Activated naive CD8-positive, alpha-beta T cell treated with anti-CD3 and anti-CD28 coated beads, Interleukin-2, amount 10 ng/mL, durations not matched to agents 7 days and 5 days (primary cell): ENCODE measurements at regions not wholly inside any gene's neighbourhood (a gene's known extent, or its start where the extent isn't known, plus 50 kb on each side); places are given as distances from the start of the nearest gene placed in this dataset.

Experiments used
- ATAC-seq: fragments of 150-1000 bp; cut with Tn5 transposase; one replicate; pipeline ENCODE4 v1.10.0; 2021; ENCODE audit warnings: low read depth, moderate library complexity
- POLR2A ChIA-PET: fragments of 350-600 bp; sonication (Branson Sonifier 250); formaldehyde crosslinking; loops from one replicate; lab custom pipeline; 2021; ENCODE audit warnings: antibody characterized with exemption; lab: Charles Lee
- DNase-seq: peaks from one replicate; pipeline ENCODE4 v3.0.0; 2021
- H3K27ac Mint-ChIP-seq: one replicate; pipeline ENCODE4 v1.8.0; 2022; ENCODE audit warnings: mild to moderate bottlenecking, mixed read lengths
- H3K27me3 Mint-ChIP-seq: one replicate; pipeline ENCODE4 v1.8.0; 2022; ENCODE audit warnings: mild to moderate bottlenecking, moderate library complexity, mixed read lengths
- H3K36me3 Mint-ChIP-seq: one replicate; pipeline ENCODE4 v1.8.0; 2021; ENCODE audit warnings: mild to moderate bottlenecking, mixed read lengths
- H3K4me1 Mint-ChIP-seq: one replicate; pipeline ENCODE4 v1.8.0; 2021; ENCODE audit warnings: mixed read lengths
- H3K4me3 Mint-ChIP-seq: one replicate; pipeline ENCODE4 v1.8.0; 2022; ENCODE audit warnings: mild to moderate bottlenecking, moderate library complexity, mixed read lengths
- H3K9me3 Mint-ChIP-seq: one replicate; pipeline ENCODE4 v1.8.0; 2021; ENCODE audit warnings: mixed read lengths

DNA sequence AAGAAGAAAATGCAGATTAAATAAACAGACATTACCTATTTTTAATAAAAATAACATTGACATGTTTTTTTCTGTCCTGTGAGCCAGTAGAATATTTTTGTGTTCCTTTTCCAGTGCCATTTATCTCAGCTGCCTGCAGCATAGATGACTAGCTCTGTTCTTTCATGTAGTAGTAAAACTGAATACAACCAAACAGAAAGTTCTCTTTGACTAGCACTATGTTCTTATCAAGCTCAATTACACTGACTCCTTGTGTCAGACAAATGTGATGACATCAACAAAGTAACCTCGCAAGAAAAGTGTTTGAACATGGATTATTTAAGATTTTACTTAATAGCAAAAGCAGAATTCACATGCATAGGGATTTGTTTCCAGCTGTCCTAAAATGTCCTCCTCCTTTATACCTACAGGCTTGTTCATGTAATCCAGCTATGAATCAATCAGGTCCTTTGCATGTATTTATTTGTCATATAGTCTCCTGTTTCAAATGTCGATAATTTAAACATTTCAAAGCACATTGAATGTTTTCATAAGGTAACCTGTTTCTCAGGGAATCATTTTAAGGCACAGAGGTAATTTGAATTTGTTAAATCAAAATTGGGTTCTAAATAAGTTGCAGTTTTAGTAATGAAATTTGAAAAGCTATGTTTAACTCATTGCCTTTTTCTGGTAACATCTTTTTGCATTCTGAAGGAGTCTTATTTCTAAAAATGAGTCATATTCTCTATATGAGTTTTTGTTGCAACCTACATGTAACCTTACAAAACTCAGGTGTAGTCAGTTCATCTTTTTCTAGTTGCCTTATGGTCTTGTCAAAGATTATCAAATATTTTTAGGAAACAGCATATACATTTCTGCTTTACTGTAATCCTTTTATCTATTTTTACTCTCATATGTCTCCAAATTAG lies 215.3 kb upstream of the GULP1 start:
- H3K4me3 Mint-ChIP-seq, result no peak overlapping the region
- no peaks in the 10 kb centered on the region for H3K4me1 Mint-ChIP-seq
- DNase-seq, result no peak
- POLR2A ChIA-PET, result no interaction called here
- H3K9me3 Mint-ChIP-seq, result peaks cover 17% of the 10 kb centered on the region
- no peaks in the 10 kb centered on the region for H3K36me3 Mint-ChIP-seq
- no peak overlapping the region for H3K27ac Mint-ChIP-seq
- H3K27me3 Mint-ChIP-seq, result no peaks in the 10 kb centered on the region
- no peak for ATAC-seq

DNA sequence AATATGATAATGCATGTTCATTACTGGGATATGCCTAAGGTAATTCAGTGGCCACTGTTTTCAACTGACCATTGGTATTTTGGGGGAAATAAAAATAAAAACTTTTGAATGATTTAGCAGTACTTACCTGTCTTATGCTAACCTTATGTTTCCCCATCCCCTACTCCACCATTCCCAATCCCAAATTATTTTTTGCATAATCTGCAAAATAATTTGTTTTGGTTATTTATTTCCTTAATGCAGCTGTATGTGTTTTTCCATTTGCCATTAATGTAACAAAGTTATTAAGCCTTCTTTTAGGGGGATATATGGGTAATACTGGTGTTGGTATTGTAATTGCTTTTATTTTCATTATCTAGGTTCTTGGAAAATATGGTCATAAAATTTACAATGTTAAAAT lies 213.9 kb upstream of the GULP1 start:
- Mint-ChIP-seq H3K27me3 (no peaks in the 10 kb centered on the region), H3K36me3 (no peaks in the 10 kb centered on the region), H3K4me3 (no peak overlapping the region), H3K27ac (no peak overlapping the region), H3K4me1 (no peaks in the 10 kb centered on the region), H3K9me3 (peaks cover 12% of the 10 kb centered on the region)
- POLR2A ChIA-PET, result no interaction called here
- ATAC-seq (no peak), DNase-seq (no peak)

DNA sequence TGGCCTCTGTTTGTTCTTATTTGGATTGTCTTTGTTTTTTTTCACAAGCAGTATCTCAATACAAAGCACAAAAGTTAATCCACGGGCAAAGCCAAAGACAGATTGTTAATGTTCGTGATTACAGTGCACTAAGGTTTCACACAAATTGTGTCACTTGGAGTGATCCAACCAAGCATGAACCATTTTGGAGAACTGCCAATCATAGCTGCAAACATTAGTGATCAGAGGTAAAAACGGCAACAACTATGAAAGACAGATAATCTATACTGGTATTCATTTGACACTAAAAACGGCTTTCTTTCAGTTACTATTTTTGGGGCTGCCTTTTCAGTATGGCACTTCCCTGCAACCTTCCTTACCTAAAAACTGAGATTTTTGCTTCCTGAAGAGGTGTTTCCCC lies 213.1 kb upstream of the GULP1 start:
- Mint-ChIP-seq H3K27me3 (no peaks in the 10 kb centered on the region), H3K27ac (no peak overlapping the region), H3K36me3 (no peaks in the 10 kb centered on the region), H3K4me1 (no peaks in the 10 kb centered on the region), H3K9me3 (peaks cover 7% of the 10 kb centered on the region), H3K4me3 (no peak overlapping the region)
- DNase-seq (no peak), ATAC-seq (no peak)
- POLR2A ChIA-PET, result no interaction called here

DNA sequence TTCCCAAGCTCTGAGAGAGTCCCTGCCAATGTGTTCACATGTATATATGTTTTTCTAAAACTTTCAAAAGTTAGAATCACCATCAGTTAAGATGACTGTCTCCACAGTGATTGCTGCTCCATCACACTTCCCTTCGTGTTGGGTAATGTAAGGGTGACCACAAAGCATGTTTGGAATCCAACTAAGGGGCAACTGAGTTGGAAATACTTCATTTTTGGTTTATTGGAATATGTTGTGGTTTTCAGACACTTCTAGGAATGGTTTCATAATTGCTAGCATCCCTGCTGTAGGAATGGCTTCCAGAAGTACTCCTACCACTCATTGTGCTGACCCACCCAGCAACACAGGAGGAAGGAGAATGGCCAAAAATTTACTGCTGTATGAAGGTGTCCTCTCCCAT lies 212.5 kb upstream of the GULP1 start:
- no peak for ATAC-seq
- H3K4me3 Mint-ChIP-seq, result no peak overlapping the region
- no peak overlapping the region for H3K27ac Mint-ChIP-seq
- POLR2A ChIA-PET, result no interaction called here
- no peaks in the 10 kb centered on the region for H3K27me3 Mint-ChIP-seq
- peaks cover 5% of the 10 kb centered on the region for H3K9me3 Mint-ChIP-seq
- no peaks in the 10 kb centered on the region for H3K4me1 Mint-ChIP-seq
- H3K36me3 Mint-ChIP-seq, result no peaks in the 10 kb centered on the region
- DNase-seq, result no peak

DNA sequence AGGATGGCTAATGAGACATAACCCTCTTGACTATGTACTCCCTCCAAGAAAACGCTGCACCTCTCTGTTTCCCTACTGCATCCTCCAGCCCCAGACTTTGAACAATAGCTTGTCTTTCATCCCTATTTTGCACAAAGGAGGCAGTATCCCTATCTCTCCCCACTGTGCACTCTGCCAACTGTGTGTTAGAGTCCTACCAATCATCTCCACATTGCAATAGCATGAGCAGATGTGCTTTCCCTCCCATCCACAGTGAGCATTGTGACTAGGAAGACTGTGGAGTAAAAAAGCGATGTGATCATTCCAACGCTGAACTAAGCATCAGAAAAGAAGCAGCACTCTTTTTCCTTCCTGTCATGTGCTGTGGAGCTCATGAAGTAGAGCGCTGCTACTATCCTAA lies 206.3 kb upstream of the GULP1 start:
- H3K4me1 Mint-ChIP-seq, result no peaks in the 10 kb centered on the region
- no peaks in the 10 kb centered on the region for H3K9me3 Mint-ChIP-seq
- H3K27me3 Mint-ChIP-seq, result no peaks in the 10 kb centered on the region
- H3K4me3 Mint-ChIP-seq, result no peak overlapping the region
- POLR2A ChIA-PET, result no interaction called here
- ATAC-seq, result no peak
- H3K27ac Mint-ChIP-seq, result no peak overlapping the region
- no peak for DNase-seq
- H3K36me3 Mint-ChIP-seq, result no peaks in the 10 kb centered on the region

DNA sequence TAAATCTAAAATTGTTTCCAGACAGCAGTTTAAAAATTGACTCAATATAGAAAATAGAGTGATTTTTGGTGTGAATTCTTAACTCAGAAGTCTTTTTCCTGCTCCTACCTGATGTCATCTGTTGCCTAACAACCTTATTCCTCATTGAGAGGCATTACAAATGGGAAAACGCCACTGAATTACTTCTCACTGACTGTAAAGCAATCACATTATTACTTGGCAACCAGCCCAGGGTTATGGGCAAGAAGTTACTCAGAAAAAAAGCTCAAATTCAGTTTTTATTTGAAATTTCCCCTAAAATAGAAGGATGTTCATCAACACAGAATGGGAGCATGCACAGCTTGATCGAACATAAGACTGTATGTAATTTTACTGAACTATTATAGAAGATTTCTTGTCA lies 201.8 kb upstream of the GULP1 start:
- no peaks in the 10 kb centered on the region for H3K9me3 Mint-ChIP-seq
- H3K4me3 Mint-ChIP-seq, result no peak overlapping the region
- peaks cover 3% of the 10 kb centered on the region for H3K27me3 Mint-ChIP-seq
- no peak overlapping the region for H3K27ac Mint-ChIP-seq
- ATAC-seq, result no peak
- no peaks in the 10 kb centered on the region for H3K4me1 Mint-ChIP-seq
- no peaks in the 10 kb centered on the region for H3K36me3 Mint-ChIP-seq
- POLR2A ChIA-PET, result no interaction called here
- DNase-seq, result no peak

DNA sequence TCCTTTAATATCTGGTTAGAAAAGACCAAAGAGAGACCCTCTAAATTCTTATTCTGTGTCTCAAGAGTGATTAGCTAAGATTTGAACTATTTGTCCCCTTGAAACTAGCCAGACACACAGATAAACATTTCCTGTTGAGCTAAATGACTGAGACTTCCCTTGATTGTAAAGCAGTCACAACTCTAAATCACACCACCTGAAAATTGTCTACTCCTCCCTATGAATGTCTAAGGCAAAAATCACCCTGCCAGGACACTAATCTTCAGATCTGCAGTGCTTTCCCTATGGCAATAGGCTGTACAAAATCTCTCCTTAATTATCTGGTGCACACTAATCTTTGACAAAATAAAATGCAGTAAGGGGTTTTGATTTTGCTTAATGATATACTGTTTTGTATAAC lies 200.5 kb upstream of the GULP1 start:
- no peak for ATAC-seq
- H3K4me1 Mint-ChIP-seq, result no peaks in the 10 kb centered on the region
- H3K9me3 Mint-ChIP-seq, result no peaks in the 10 kb centered on the region
- H3K36me3 Mint-ChIP-seq, result no peaks in the 10 kb centered on the region
- no peak overlapping the region for H3K4me3 Mint-ChIP-seq
- POLR2A ChIA-PET, result no interaction called here
- H3K27ac Mint-ChIP-seq, result no peak overlapping the region
- peaks cover 3% of the 10 kb centered on the region for H3K27me3 Mint-ChIP-seq
- no peak for DNase-seq

DNA sequence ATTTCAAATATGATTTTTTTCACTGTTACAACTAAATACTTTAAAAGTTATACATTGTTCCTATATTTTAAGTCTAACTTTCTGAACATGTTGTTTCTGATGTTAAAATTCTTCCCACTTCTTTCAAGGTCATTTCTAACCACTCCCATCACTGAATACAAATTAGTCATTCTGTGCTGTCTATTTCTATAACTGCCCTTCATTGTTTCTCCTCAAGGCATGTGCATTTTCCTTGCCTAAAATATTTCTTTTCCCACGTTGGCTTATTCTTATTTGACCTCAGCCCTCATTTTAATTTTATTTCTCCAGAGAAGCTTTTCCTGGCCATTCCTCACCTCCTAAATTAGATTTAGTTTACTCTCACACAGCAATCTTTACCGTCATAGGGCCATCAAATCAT lies 198.9 kb upstream of the GULP1 start:
- no peak for DNase-seq
- Mint-ChIP-seq H3K36me3 (no peaks in the 10 kb centered on the region), H3K9me3 (no peaks in the 10 kb centered on the region), H3K4me1 (no peaks in the 10 kb centered on the region), H3K4me3 (no peak overlapping the region), H3K27ac (no peak overlapping the region), H3K27me3 (peaks cover 5% of the 10 kb centered on the region)
- no peak for ATAC-seq
- POLR2A ChIA-PET, result no interaction called here

DNA sequence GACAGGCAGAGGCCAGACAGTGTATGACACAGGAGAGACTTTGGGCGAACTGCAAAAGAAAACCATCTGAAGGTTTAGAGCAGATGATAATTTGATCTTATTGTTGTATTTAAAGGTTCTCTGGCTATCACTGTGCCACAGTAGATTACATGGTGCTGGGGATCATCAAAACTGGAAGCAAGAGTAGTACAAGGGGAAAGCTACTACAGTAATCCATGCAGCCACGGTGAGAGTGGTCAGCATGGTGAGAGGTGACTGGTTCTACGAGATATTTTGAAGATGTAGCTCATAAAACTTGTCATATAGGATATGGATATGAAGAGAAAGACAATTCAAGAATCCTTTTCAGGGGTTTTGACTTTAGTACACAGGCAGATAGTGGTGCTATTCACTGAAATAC lies 194.8 kb upstream of the GULP1 start:
- Mint-ChIP-seq H3K4me1 (no peaks in the 10 kb centered on the region), H3K36me3 (no peaks in the 10 kb centered on the region), H3K4me3 (no peak overlapping the region), H3K27ac (no peak overlapping the region), H3K27me3 (peaks cover 2% of the 10 kb centered on the region), H3K9me3 (no peaks in the 10 kb centered on the region)
- ATAC-seq, result no peak
- DNase-seq, result no peak
- POLR2A ChIA-PET, result no interaction called here

DNA sequence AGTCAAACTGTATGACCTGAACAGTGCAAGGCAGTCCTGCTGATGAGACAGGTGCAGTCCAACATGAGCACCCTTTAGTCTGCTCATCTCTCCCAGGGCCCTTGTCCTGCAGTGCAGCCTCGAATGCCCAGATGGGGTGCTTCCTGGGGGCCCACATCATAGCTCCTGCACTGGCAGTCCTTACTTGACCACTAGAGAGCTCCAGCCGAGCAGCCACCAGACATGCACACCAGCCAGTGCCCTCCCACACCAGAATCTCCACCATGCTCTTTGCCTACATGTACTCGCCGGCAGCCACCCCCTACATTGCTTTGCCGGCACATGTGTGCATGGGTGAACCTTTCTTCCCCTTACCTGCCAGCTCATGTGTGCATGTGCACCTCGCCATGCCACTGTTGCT lies 188.8 kb upstream of the GULP1 start:
- H3K36me3 Mint-ChIP-seq, result no peaks in the 10 kb centered on the region

DNA sequence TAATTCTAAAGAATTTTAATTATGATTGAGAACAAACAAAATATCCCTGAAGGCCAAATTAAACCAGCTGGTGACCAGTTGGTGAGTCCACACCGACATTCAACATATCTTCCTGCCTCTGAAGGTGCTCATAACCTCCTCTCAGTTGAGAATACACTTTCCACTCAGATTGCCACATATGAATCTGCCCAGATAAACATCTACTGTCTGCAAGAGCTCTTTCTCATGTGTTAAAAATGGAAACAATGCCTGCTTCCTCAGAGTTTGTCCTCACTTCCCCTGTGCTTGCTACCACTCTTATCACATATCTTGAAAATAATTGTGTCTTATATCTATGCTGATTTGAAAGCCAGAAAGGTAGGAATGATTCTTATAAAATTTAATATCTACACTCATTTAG lies 177.7 kb upstream of the GULP1 start:
- H3K36me3 Mint-ChIP-seq, result no peaks in the 10 kb centered on the region
- no peaks in the 10 kb centered on the region for H3K4me1 Mint-ChIP-seq
- H3K27me3 Mint-ChIP-seq, result no peaks in the 10 kb centered on the region
- POLR2A ChIA-PET, result no interaction called here
- no peak overlapping the region for H3K27ac Mint-ChIP-seq
- no peak for ATAC-seq
- no peaks in the 10 kb centered on the region for H3K9me3 Mint-ChIP-seq
- no peak for DNase-seq
- H3K4me3 Mint-ChIP-seq, result no peak overlapping the region

More for the DNA sequence above, 188.8 kb upstream of the GULP1 start:
- Mint-ChIP-seq H3K27me3 (no peaks in the 10 kb centered on the region), H3K4me1 (no peaks in the 10 kb centered on the region), H3K27ac (no peak overlapping the region), H3K9me3 (peaks cover 1% of the 10 kb centered on the region), H3K4me3 (no peak overlapping the region)
- DNase-seq (no peak), ATAC-seq (no peak)
- POLR2A ChIA-PET, result no interaction called here

DNA sequence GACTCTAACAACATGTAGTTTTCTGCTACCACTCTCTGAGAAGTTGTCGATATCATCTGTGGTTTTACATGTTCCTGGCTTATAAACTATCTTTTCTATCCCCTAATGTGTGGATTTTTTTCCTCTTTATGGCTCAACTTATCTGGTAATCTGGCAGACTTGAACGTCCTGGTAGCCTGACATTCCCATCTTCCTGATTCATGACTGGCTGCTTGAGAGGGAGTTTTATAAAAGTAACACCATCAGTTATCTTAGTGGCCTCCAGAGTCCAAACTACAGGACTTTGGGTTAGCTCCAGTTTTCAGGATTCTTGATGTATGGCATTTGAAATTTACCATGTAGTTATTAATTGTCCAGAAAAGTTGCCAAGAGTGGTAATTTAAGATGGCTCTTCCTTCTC lies 174.0 kb upstream of the GULP1 start:
- H3K27ac Mint-ChIP-seq, result no peak overlapping the region
- no peaks in the 10 kb centered on the region for H3K27me3 Mint-ChIP-seq
- no peak overlapping the region for H3K4me3 Mint-ChIP-seq
- DNase-seq, result no peak
- no peaks in the 10 kb centered on the region for H3K4me1 Mint-ChIP-seq
- POLR2A ChIA-PET, result no interaction called here
- H3K9me3 Mint-ChIP-seq, result no peaks in the 10 kb centered on the region
- ATAC-seq, result no peak
- H3K36me3 Mint-ChIP-seq, result no peaks in the 10 kb centered on the region

DNA sequence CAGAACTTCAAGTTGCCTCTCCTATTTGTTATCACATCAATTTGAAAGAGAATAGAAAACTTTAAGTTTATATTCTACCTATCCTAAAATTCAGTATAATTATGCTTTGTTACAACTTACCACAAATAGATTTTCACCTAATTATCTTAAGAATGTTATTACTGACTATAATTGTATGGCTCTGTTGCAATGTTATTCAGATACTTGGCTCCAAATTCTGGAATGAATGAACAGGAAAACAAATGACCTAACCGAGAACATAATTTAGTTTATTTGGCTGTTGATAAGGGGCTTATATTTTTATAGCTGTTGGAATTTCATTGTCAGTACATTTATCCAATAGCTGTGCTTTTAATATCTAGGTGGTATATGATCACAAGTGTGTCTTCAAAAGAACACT lies 173.2 kb upstream of the GULP1 start:
- no peak for DNase-seq
- no peaks in the 10 kb centered on the region for H3K4me1 Mint-ChIP-seq
- H3K4me3 Mint-ChIP-seq, result no peak overlapping the region
- no peaks in the 10 kb centered on the region for H3K36me3 Mint-ChIP-seq
- no peaks in the 10 kb centered on the region for H3K9me3 Mint-ChIP-seq
- POLR2A ChIA-PET, result no interaction called here
- no peaks in the 10 kb centered on the region for H3K27me3 Mint-ChIP-seq
- no peak overlapping the region for H3K27ac Mint-ChIP-seq
- no peak for ATAC-seq

DNA sequence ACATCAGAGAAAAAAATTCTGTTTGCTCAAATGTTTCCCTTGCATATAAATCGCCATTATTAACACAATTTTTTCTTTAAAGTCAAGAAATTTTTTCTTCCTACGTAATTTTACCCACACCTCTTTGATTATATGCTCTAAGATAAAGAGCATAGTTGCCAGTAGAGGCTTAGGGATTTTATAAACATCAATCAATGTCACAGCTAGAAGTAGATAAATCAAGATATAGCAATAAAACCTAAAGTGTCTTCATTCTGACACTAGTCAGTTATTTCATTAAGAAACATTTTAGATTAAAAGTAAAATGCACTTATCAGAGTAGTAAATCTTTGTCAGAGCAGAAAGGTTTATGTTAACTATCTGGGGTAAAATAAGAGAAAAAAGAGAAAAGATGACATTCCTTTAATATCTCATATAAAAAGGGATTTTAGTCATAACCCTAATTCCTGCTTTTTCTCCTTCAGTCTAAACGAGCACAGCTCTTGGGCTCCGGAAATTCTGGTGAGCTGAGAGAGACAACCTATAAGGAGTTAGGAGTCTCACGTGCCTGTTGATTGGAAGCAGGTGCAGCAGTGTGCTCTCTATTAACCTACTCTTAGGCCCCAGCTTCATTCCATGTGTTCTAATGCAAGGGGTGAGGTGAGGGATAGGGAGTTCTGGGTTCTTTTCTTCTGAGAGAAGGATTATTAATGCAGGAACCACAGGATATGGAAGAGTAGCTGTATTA lies 172.4 kb upstream of the GULP1 start:
- H3K36me3 Mint-ChIP-seq, result no peaks in the 10 kb centered on the region
- H3K27ac Mint-ChIP-seq, result no peak overlapping the region
- POLR2A ChIA-PET, result no interaction called here
- no peaks in the 10 kb centered on the region for H3K4me1 Mint-ChIP-seq
- H3K9me3 Mint-ChIP-seq, result no peaks in the 10 kb centered on the region
- ATAC-seq, result no peak
- no peak for DNase-seq
- H3K27me3 Mint-ChIP-seq, result no peaks in the 10 kb centered on the region
- no peak overlapping the region for H3K4me3 Mint-ChIP-seq
